CD14-positive monocyte (primary cell): ENCODE measurements at regions not wholly inside any gene's neighbourhood (a gene's known extent, or its start where the extent isn't known, plus 50 kb on each side); places are given as distances from the start of the nearest gene placed in this dataset.

Experiments
- DNase-seq, 3 donors: peaks; one replicate each; pipeline ENCODE4 v3.0.0-alpha.2; 2011 to 2022
- H2AFZ ChIP-seq: 2 replicates; pipeline ENCODE4 v1.6.0; 2012; ENCODE audit warnings: mild to moderate bottlenecking, low read depth, low read length, inconsistent platforms; ENCODE audit not compliant: insufficient read depth, poor library complexity, severe bottlenecking
- H3K27ac ChIP-seq, 2 donors: 1 replicate in 1 of 2; 2 replicates in 1 of 2; pipeline ENCODE4 v1.5.1; 2012 to 2013; ENCODE audit warnings: low read length in 2 of 2, control low read depth in 1 of 2, inconsistent platforms in 1 of 2, low read depth in 1 of 2, mild to moderate bottlenecking in 1 of 2
- H3K27me3 ChIP-seq, 2 donors: one replicate each; pipeline versions ENCODE4 v1.6.0 to v1.6.1; 2011 to 2013; ENCODE audit warnings: low read length in 2 of 2; ENCODE audit not compliant: control insufficient read depth in 2 of 2, insufficient read depth in 2 of 2
- H3K36me3 ChIP-seq, 2 donors: replicated peaks in 1 of 2; 1 replicate in 1 of 2; 2 replicates in 1 of 2; pipeline versions ENCODE4 v1.5.1 to v1.6.1; 2012 to 2013; ENCODE audit warnings: low read length in 2 of 2, control low read depth in 1 of 2, inconsistent platforms in 1 of 2, mild to moderate bottlenecking in 1 of 2; ENCODE audit not compliant: insufficient read depth in 2 of 2, control insufficient read depth in 1 of 2
- H3K4me1 ChIP-seq, 2 donors: 1 replicate in 1 of 2; 2 replicates in 1 of 2; pipeline versions ENCODE4 v1.5.1 to v1.6.1; 2012 to 2013; ENCODE audit warnings: low read length in 2 of 2, control low read depth in 1 of 2, inconsistent platforms in 1 of 2, mild to moderate bottlenecking in 1 of 2, moderate library complexity in 1 of 2; ENCODE audit not compliant: insufficient read depth in 2 of 2, control insufficient read depth in 1 of 2
- H3K4me2 ChIP-seq: replicated peaks from 2 replicates; pipeline ENCODE3; 2012; ENCODE audit warnings: low read length, moderate library complexity, mild to moderate bottlenecking; ENCODE audit not compliant: poor library complexity, severe bottlenecking; ENCODE audit errors: extremely low read depth
- H3K4me3 ChIP-seq, 3 experiments: fragments of 200-600 bp in 1 of 3; sonication (generic) in 1 of 3; replicated peaks in 1 of 3; 1 replicate in 2 of 3; 2 replicates in 1 of 3; pipeline ENCODE4 v1.5.1; 2011 to 2013; ENCODE audit warnings: low read length in 3 of 3, mild to moderate bottlenecking in 3 of 3, control low read depth in 2 of 3, low read depth in 2 of 3, inconsistent platforms in 1 of 3, moderate library complexity in 1 of 3
- H3K79me2 ChIP-seq: 2 replicates; pipeline ENCODE4 v1.6.0; 2012; ENCODE audit warnings: mild to moderate bottlenecking, control low read depth, inconsistent platforms, low read length, moderate library complexity; ENCODE audit not compliant: insufficient read depth
- H3K9ac ChIP-seq: 2 replicates; pipeline ENCODE4 v1.6.0; 2017; ENCODE audit warnings: low read length, mild to moderate bottlenecking; ENCODE audit not compliant: insufficient read depth, poor library complexity, severe bottlenecking
- H3K9me3 ChIP-seq, 2 donors: replicated peaks in 1 of 2; 1 replicate in 1 of 2; 2 replicates in 1 of 2; pipeline versions ENCODE4 v1.5.1 to v1.6.1; 2012 to 2013; ENCODE audit warnings: low read length in 2 of 2, control low read depth in 1 of 2; ENCODE audit not compliant: control insufficient read depth in 1 of 2, insufficient read depth in 1 of 2
- H4K20me1 ChIP-seq: 2 replicates; pipeline ENCODE4 v1.6.0; 2012; ENCODE audit warnings: mild to moderate bottlenecking, low read length, control low read depth, moderate library complexity; ENCODE audit not compliant: insufficient read depth
- H3K27ac Mint-ChIP-seq, 7 donors: one replicate each; pipeline ENCODE4 v1.8.0; 2020; ENCODE audit warnings: mild to moderate bottlenecking in 7 of 7, mixed read lengths in 7 of 7, moderate library complexity in 6 of 7, inconsistent platforms in 2 of 7
- H3K27me3 Mint-ChIP-seq, 3 donors: one replicate each; pipeline ENCODE4 v1.8.0; 2021 to 2022; ENCODE audit warnings: low read depth in 3 of 3, mild to moderate bottlenecking in 3 of 3, mixed read lengths in 3 of 3, moderate library complexity in 3 of 3, inconsistent platforms in 1 of 3
- H3K36me3 Mint-ChIP-seq, 2 donors: one replicate each; pipeline ENCODE4 v1.8.0; 2020; ENCODE audit warnings: mixed read lengths in 2 of 2, inconsistent platforms in 1 of 2, mild to moderate bottlenecking in 1 of 2
- H3K4me1 Mint-ChIP-seq: one replicate; pipeline ENCODE4 v1.8.0; 2020; ENCODE audit warnings: mild to moderate bottlenecking, mixed read lengths
- H3K4me3 Mint-ChIP-seq, 2 donors: one replicate each; pipeline ENCODE4 v1.8.0; 2020; ENCODE audit warnings: mild to moderate bottlenecking in 2 of 2, mixed read lengths in 2 of 2, moderate library complexity in 1 of 2
- H3K9me3 Mint-ChIP-seq, 7 donors: one replicate each; pipeline ENCODE4 v1.8.0; 2020 to 2022; ENCODE audit warnings: mixed read lengths in 7 of 7, mild to moderate bottlenecking in 6 of 7, moderate library complexity in 6 of 7, inconsistent platforms in 2 of 7
- CTCF ChIP-seq: fragments of 200-600 bp; IDR thresholded peaks from one replicate; pipeline ENCODE4 v1.8.0; 2022; ENCODE audit warnings: antibody characterized with exemption, mild to moderate bottlenecking
- WGBS: methylation state at CpG from one replicate; pipeline ENCODE4 v1.1.5; 2013; ENCODE audit warnings: missing lambda C conversion rate; ENCODE audit not compliant: insufficient coverage; 5-methylcytosine and 5-hydroxymethylcytosine counted together
- intact Hi-C, 2 donors: fragments of 100-400 bp; cut with micrococcal nuclease; formaldehyde crosslinking; loops; one replicate each; pipeline versions ENCODE4 v1.15.0 to v1.15.1; 2023

- Mint-ChIP-seq H3K4me3 (no peak overlapping the region), H3K9me3 (peaks cover 0 to 6% (median 0%) of the 10 kb centered on the region in 7 donors), H3K27me3 (peaks cover 0 to 7% (median 6%) of the 10 kb centered on the region in 3 donors), H3K36me3 (no peaks in the 10 kb centered on the region), H3K4me1 (peaks cover 2% of the 10 kb centered on the region), H3K27ac (no peak overlapping the region)
- no peaks in the 10 kb centered on the region for H3K9me3 ChIP-seq
- H3K27ac ChIP-seq = no peak overlapping the region
- DNase-seq = no peak
- H2AFZ ChIP-seq = no peak overlapping the region
- no peaks in the 10 kb centered on the region for H4K20me1 ChIP-seq
- H3K79me2 ChIP-seq = no peaks in the 10 kb centered on the region
- no peaks in the 10 kb centered on the region for H3K27me3 ChIP-seq
- intact Hi-C loops = no loop called here
- no CpG with 5 or more reads among the region's 2 CpGs for WGBS
- no peak overlapping the region for H3K4me2 ChIP-seq
- no peak overlapping the region for H3K4me3 ChIP-seq
- no peaks in the 10 kb centered on the region for H3K4me1 ChIP-seq
- H3K9ac ChIP-seq = no peak overlapping the region
- TF ChIP-seq CTCF = no peak
- H3K36me3 ChIP-seq = no peaks in the 10 kb centered on the region
These were observed 106.4 kb upstream of the CES5A start for GRCh38 chr16:55981557-55981956.

- H3K27me3 ChIP-seq = no peaks in the 10 kb centered on the region
- no peaks in the 10 kb centered on the region for H3K9me3 ChIP-seq
- no peaks in the 10 kb centered on the region for H3K36me3 ChIP-seq
- TF ChIP-seq CTCF = no peak
- H3K4me3 Mint-ChIP-seq = no peak overlapping the region
- no peak overlapping the region for H3K27ac ChIP-seq
- no peak overlapping the region for H3K4me2 ChIP-seq
- H3K9ac ChIP-seq = no peak overlapping the region
- DNase-seq = peak in 1 of 3 donors; percentile 2
- no peaks in the 10 kb centered on the region for H3K36me3 Mint-ChIP-seq
- peaks cover 2 to 6% (median 4%) of the 10 kb centered on the region in 3 donors for H3K27me3 Mint-ChIP-seq
- H3K4me1 Mint-ChIP-seq = peaks cover 2% of the 10 kb centered on the region
- H3K27ac Mint-ChIP-seq = no peak overlapping the region
- H4K20me1 ChIP-seq = no peaks in the 10 kb centered on the region
- no CpG with 5 or more reads among the region's 2 CpGs for WGBS
- intact Hi-C loops = no loop called here
- H3K9me3 Mint-ChIP-seq = peaks cover 0 to 7% (median 0%) of the 10 kb centered on the region in 7 donors
- H3K79me2 ChIP-seq = no peaks in the 10 kb centered on the region
- H3K4me3 ChIP-seq = no peak overlapping the region
- no peak overlapping the region for H2AFZ ChIP-seq
- no peaks in the 10 kb centered on the region for H3K4me1 ChIP-seq
These were observed 101.6 kb upstream of the CES5A start for GRCh38 chr16:55976815-55977214.
